Mammary epithelial cell (primary cell): ENCODE measurements at regions not wholly inside any gene's neighbourhood (a gene's known extent, or its start where the extent isn't known, plus 50 kb on each side); places are given as distances from the start of the nearest gene placed in this dataset.

Experiments
- EZH2 ChIP-seq: IDR thresholded peaks from 2 replicates; pipeline ENCODE4 v1.6.1; 2012; ENCODE audit warnings: low read length, inconsistent platforms, borderline replicate concordance
- TF ChIP-seq, protein P1 (sequence below), 2 donors: IDR thresholded peaks in 1 of 2; conservative IDR thresholded peaks in 1 of 2; 2 replicates each; pipeline ENCODE4 v1.5.1; 2011 to 2012; ENCODE audit warnings: inconsistent platforms in 2 of 2, low read length in 2 of 2, mild to moderate bottlenecking in 2 of 2, control low read depth in 1 of 2, low read depth in 1 of 2; ENCODE audit not compliant: insufficient read depth in 1 of 2; ENCODE audit errors: extremely low read depth in 1 of 2

- TF ChIP-seq, protein P1, sequence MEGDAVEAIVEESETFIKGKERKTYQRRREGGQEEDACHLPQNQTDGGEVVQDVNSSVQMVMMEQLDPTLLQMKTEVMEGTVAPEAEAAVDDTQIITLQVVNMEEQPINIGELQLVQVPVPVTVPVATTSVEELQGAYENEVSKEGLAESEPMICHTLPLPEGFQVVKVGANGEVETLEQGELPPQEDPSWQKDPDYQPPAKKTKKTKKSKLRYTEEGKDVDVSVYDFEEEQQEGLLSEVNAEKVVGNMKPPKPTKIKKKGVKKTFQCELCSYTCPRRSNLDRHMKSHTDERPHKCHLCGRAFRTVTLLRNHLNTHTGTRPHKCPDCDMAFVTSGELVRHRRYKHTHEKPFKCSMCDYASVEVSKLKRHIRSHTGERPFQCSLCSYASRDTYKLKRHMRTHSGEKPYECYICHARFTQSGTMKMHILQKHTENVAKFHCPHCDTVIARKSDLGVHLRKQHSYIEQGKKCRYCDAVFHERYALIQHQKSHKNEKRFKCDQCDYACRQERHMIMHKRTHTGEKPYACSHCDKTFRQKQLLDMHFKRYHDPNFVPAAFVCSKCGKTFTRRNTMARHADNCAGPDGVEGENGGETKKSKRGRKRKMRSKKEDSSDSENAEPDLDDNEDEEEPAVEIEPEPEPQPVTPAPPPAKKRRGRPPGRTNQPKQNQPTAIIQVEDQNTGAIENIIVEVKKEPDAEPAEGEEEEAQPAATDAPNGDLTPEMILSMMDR (conservative IDR thresholded peaks at IDR 0.05 in 1 of 2, IDR thresholded peaks at IDR 0.05 in 1 of 2; ENCODE audit: extremely low read depth in 1 of 2, insufficient read depth in 1 of 2, low read depth in 1 of 2, low read length in 2 of 2): no peak
- TF ChIP-seq EZH2: no peak
Observed at GRCh38 chr4:159489646-159490045, 386.8 kb downstream of the RAPGEF2 start.
